Testis (tissue), 2 donors: ENCODE measurements at regions not wholly inside any gene's neighbourhood (a gene's known extent, or its start where the extent isn't known, plus 50 kb on each side); places are given as distances from the start of the nearest gene placed in this dataset.

ENCODE experiments used
- CTCF ChIP-seq, 3 experiments: fragments of 450-650 bp in 2 of 3; fragments of 200-600 bp in 1 of 3; sonication (generic) in 1 of 3; IDR thresholded peaks; one replicate each; pipeline ENCODE4 v1.5.1; 2016 to 2019; ENCODE audit warnings: antibody characterized with exemption in 3 of 3, mild to moderate bottlenecking in 2 of 3, moderate library complexity in 1 of 3
- POLR2A ChIP-seq: fragments of 450-650 bp; IDR thresholded peaks from one replicate; pipeline ENCODE4 v1.6.1; 2017; ENCODE audit warnings: antibody characterized with exemption, mild to moderate bottlenecking, moderate library complexity

GRCh38 chr10:129191797-129192196 is 275.2 kb upstream of the MGMT start:
- TF ChIP-seq POLR2A: no peak
- no peak for TF ChIP-seq CTCF (IDR thresholded peaks at IDR 0.05)
